PC-3 (cell line): ENCODE measurements at regions not wholly inside any gene's neighbourhood (a gene's known extent, or its start where the extent isn't known, plus 50 kb on each side); places are given as distances from the start of the nearest gene placed in this dataset.

Experiments
- ATAC-seq: fragments of 200-7000 bp; cut with Tn5 transposase; 2 replicates; pipeline ENCODE4 v1.9.1; 2020; ENCODE audit warnings: mild to moderate bottlenecking, moderate library complexity
- BruUV-seq: library from RNA; stranded (reverse); fragments of 400-500 nt; replicated peaks from 2 replicates; lab custom pipeline; 2021; lab: Mats Ljungman, UMichigan
- CTCF ChIA-PET: fragments of 300-600 bp; sonication (Branson Sonifier 250); formaldehyde crosslinking; loops from one replicate; lab custom pipeline; 2022; ENCODE audit warnings: antibody characterized with exemption; lab: Charles Lee
- POLR2A ChIA-PET: fragments of 300-600 bp; sonication (Branson Sonifier 250); formaldehyde crosslinking; loops from one replicate; lab custom pipeline; 2022; ENCODE audit warnings: antibody characterized with exemption; ENCODE audit not compliant: unreplicated experiment; lab: Charles Lee
- DNase-seq: peaks from one replicate; pipeline ENCODE4 v3.0.0-alpha.2; 2015
- H2AFZ ChIP-seq: fragments of 300-600 bp; sonication (generic); 2 replicates; pipeline ENCODE4 v1.6.0; 2016; ENCODE audit warnings: antibody characterized with exemption, low read length
- H3F3A ChIP-seq: fragments of 300-600 bp; sonication (generic); one replicate; pipeline ENCODE4 v1.6.0; 2017; ENCODE audit warnings: antibody characterized with exemption, low read length, control low read depth, mild to moderate bottlenecking; ENCODE audit not compliant: unreplicated experiment
- H3K27ac ChIP-seq: fragments of 300-600 bp; sonication (generic); 2 replicates; pipeline ENCODE4 v1.5.1; 2016; ENCODE audit warnings: mild to moderate bottlenecking, low read length
- H3K27me3 ChIP-seq: fragments of 300-600 bp; sonication (generic); 2 replicates; pipeline ENCODE4 v1.6.1; 2016; ENCODE audit warnings: low read length, mixed read lengths
- H3K36me3 ChIP-seq: fragments of 300-600 bp; sonication (generic); 2 replicates; pipeline ENCODE4 v1.6.1; 2016; ENCODE audit warnings: low read depth, mixed run types, low read length, mixed read lengths
- H3K4me1 ChIP-seq: fragments of 300-600 bp; sonication (generic); 2 replicates; pipeline ENCODE4 v1.5.1; 2016; ENCODE audit warnings: low read length; ENCODE audit not compliant: insufficient read depth
- H3K4me2 ChIP-seq: fragments of 300-600 bp; sonication (generic); 2 replicates; pipeline ENCODE4 v1.6.0; 2016; ENCODE audit warnings: low read length
- H3K4me3 ChIP-seq: fragments of 300-600 bp; sonication (generic); 2 replicates; pipeline ENCODE4 v1.5.1; 2016; ENCODE audit warnings: mild to moderate bottlenecking, low read length, mixed read lengths
- H3K79me2 ChIP-seq: fragments of 300-600 bp; sonication (generic); 2 replicates; pipeline ENCODE4 v1.6.1; 2017; ENCODE audit warnings: low read length, mixed read lengths
- H3K9ac ChIP-seq: fragments of 300-600 bp; sonication (generic); 2 replicates; pipeline ENCODE4 v1.6.0; 2016; ENCODE audit warnings: mild to moderate bottlenecking, low read length
- H3K9me2 ChIP-seq: fragments of 300-600 bp; sonication (generic); replicated peaks from 2 replicates; pipeline ENCODE4 v1.6.1; 2016; ENCODE audit warnings: mixed run types, low read length, mixed read lengths
- H3K9me3 ChIP-seq: fragments of 300-600 bp; sonication (generic); 2 replicates; pipeline ENCODE4 v1.6.1; 2016; ENCODE audit warnings: low read length, mixed read lengths
- H4K20me1 ChIP-seq: fragments of 300-600 bp; sonication (generic); 2 replicates; pipeline ENCODE4 v1.6.1; 2016; ENCODE audit warnings: low read length, mixed read lengths
- CTCF ChIP-seq: fragments of 300-600 bp; sonication (generic); conservative IDR thresholded peaks from 2 replicates; pipeline ENCODE4 v1.5.1; 2017; ENCODE audit warnings: antibody characterized with exemption, low read depth, mild to moderate bottlenecking, low read length
- EZH2 ChIP-seq: fragments of 300-600 bp; sonication (generic); IDR thresholded peaks from one replicate; pipeline ENCODE4 v1.6.1; 2017; ENCODE audit warnings: antibody characterized with exemption, mild to moderate bottlenecking, low read length; ENCODE audit not compliant: unreplicated experiment
- EZH2phosphoT487 ChIP-seq: fragments of 300-600 bp; sonication (generic); IDR thresholded peaks from 2 replicates; pipeline ENCODE4 v1.6.1; 2018; ENCODE audit warnings: mild to moderate bottlenecking, antibody characterized with exemption, low read length, borderline replicate concordance
- intact Hi-C: fragments of 100-400 bp; cut with micrococcal nuclease; formaldehyde crosslinking; loops from 2 replicates; pipeline ENCODE4 v1.9.0; 2023

- POLR2A ChIA-PET = no interaction called here
- H3K9me3 ChIP-seq = no peaks in the 10 kb centered on the region
- ATAC-seq (no peak), DNase-seq (no peak)
- no peaks in the 10 kb centered on the region for H3K27me3 ChIP-seq
- CTCF ChIA-PET = no interaction called here
- no peaks in the 10 kb centered on the region for H3F3A ChIP-seq
- H4K20me1 ChIP-seq = no peaks in the 10 kb centered on the region
- no peak overlapping the region for H3K27ac ChIP-seq
- BruUV-seq = no TSS peak
- no peaks in the 10 kb centered on the region for H3K36me3 ChIP-seq
- TF ChIP-seq CTCF = no peak
- TF ChIP-seq EZH2 = no peak
- TF ChIP-seq EZH2phosphoT487 = no peak
- H2AFZ ChIP-seq = no peak overlapping the region
- H3K9me2 ChIP-seq = no peaks in the 10 kb centered on the region
- H3K9ac ChIP-seq = no peak overlapping the region
- H3K4me1 ChIP-seq = no peaks in the 10 kb centered on the region
- H3K4me2 ChIP-seq = no peak overlapping the region
- no peak overlapping the region for H3K4me3 ChIP-seq
- no peaks in the 10 kb centered on the region for H3K79me2 ChIP-seq
- intact Hi-C loops = no loop called here
These were observed 117.0 kb upstream of the BOD1 start for GRCh38 chr5:173733425-173733824.

GRCh38 chr5:173733831-173734501 is 117.5 kb upstream of the BOD1 start:
- no peak for ATAC-seq
- no peak for TF ChIP-seq EZH2phosphoT487
- no peak for TF ChIP-seq CTCF

GRCh38 chr5:173734716-173735115 is 118.3 kb upstream of the BOD1 start:
- POLR2A ChIA-PET = no interaction called here
- Histone ChIP-seq H3K4me3 (no peak overlapping the region), H3K79me2 (no peaks in the 10 kb centered on the region), H2AFZ (no peak overlapping the region), H3K9ac (no peak overlapping the region), H3F3A (no peaks in the 10 kb centered on the region), H3K9me2 (no peaks in the 10 kb centered on the region), H3K27ac (no peak overlapping the region), H3K4me1 (no peaks in the 10 kb centered on the region), H3K36me3 (no peaks in the 10 kb centered on the region), H3K9me3 (no peaks in the 10 kb centered on the region), H3K27me3 (no peaks in the 10 kb centered on the region), H4K20me1 (no peaks in the 10 kb centered on the region), H3K4me2 (no peak overlapping the region)
- no peak for DNase-seq
- intact Hi-C loops = no loop called here
- TF ChIP-seq EZH2phosphoT487 (no peak), CTCF (no peak), EZH2 (no peak)
- no peak for ATAC-seq
- no TSS peak for BruUV-seq
- CTCF ChIA-PET = no interaction called here

More at GRCh38 chr5:173733831-173734501, 117.5 kb upstream of the BOD1 start:
- H3F3A ChIP-seq = no peaks in the 10 kb centered on the region
- H4K20me1 ChIP-seq = no peaks in the 10 kb centered on the region
- no peaks in the 10 kb centered on the region for H3K4me1 ChIP-seq
- H3K4me2 ChIP-seq = no peak overlapping the region
- intact Hi-C loops = no loop called here
- CTCF ChIA-PET = no interaction called here
- no peak overlapping the region for H3K4me3 ChIP-seq
- no peak overlapping the region for H3K9ac ChIP-seq
- POLR2A ChIA-PET = no interaction called here
- no peak overlapping the region for H3K27ac ChIP-seq
- H3K36me3 ChIP-seq = no peaks in the 10 kb centered on the region
- no peaks in the 10 kb centered on the region for H3K9me3 ChIP-seq
- H3K9me2 ChIP-seq = no peaks in the 10 kb centered on the region
- no peaks in the 10 kb centered on the region for H3K79me2 ChIP-seq
- no peak overlapping the region for H2AFZ ChIP-seq
- no peak for DNase-seq
- no TSS peak for BruUV-seq
- H3K27me3 ChIP-seq = no peaks in the 10 kb centered on the region
